Spleen (tissue), 11 donors: ENCODE measurements at regions not wholly inside any gene's neighbourhood (a gene's known extent, or its start where the extent isn't known, plus 50 kb on each side); places are given as distances from the start of the nearest gene placed in this dataset.

Experiments used
- DNase-seq: peaks from one replicate; pipeline ENCODE4 v3.0.0-alpha.2; 2020
- H3K27ac ChIP-seq, 8 donors: fragments of 200-600 bp; sonication (generic) in 7 of 8; 1 replicate in 4 of 8; 2 replicates in 4 of 8; pipeline versions ENCODE4 v1.5.0 to v1.8.0; 2016 to 2021; ENCODE audit warnings: inconsistent platforms in 4 of 8, mild to moderate bottlenecking in 4 of 8, moderate library complexity in 1 of 8
- H3K27me3 ChIP-seq, 7 donors: fragments of 200-600 bp; sonication (generic) in 6 of 7; replicated peaks in 1 of 7; 1 replicate in 4 of 7; 2 replicates in 3 of 7; pipeline versions ENCODE4 v1.5.0 to v1.8.0; 2016 to 2021; ENCODE audit warnings: inconsistent platforms in 3 of 7, mild to moderate bottlenecking in 1 of 7
- H3K36me3 ChIP-seq, 6 donors: fragments of 200-600 bp; sonication (generic) in 5 of 6; 1 replicate in 4 of 6; 2 replicates in 2 of 6; pipeline versions ENCODE4 v1.5.0 to v1.8.0; 2016 to 2021; ENCODE audit warnings: inconsistent platforms in 2 of 6
- H3K4me1 ChIP-seq, 6 donors: fragments of 200-600 bp; sonication (generic) in 5 of 6; 1 replicate in 3 of 6; 2 replicates in 3 of 6; pipeline versions ENCODE4 v1.5.0 to v1.8.0; 2016 to 2021; ENCODE audit warnings: inconsistent platforms in 3 of 6
- H3K4me3 ChIP-seq, 8 donors: fragments of 200-600 bp; sonication (generic) in 7 of 8; 1 replicate in 4 of 8; 2 replicates in 4 of 8; pipeline versions ENCODE4 v1.5.0 to v1.8.0; 2016 to 2021; ENCODE audit warnings: inconsistent platforms in 4 of 8, mild to moderate bottlenecking in 4 of 8, moderate library complexity in 2 of 8
- H3K9me3 ChIP-seq, 8 donors: fragments of 200-600 bp; sonication (generic) in 7 of 8; 1 replicate in 4 of 8; 2 replicates in 4 of 8; pipeline versions ENCODE4 v1.5.0 to v1.8.0; 2016 to 2021; ENCODE audit warnings: inconsistent platforms in 4 of 8
- CTCF ChIP-seq, 11 experiments: fragments of 200-600 bp in 7 of 11; fragments of 450-650 bp in 4 of 11; sonication (generic) in 4 of 11; IDR thresholded peaks in 8 of 11; conservative IDR thresholded peaks in 3 of 11; 1 replicate in 7 of 11; 2 replicates in 4 of 11; pipeline versions ENCODE4 v1.4.0 to v1.8.0; 2016 to 2021; ENCODE audit warnings: antibody characterized with exemption in 11 of 11, inconsistent platforms in 4 of 11, mild to moderate bottlenecking in 1 of 11
- POLR2A ChIP-seq, 3 donors: fragments of 450-650 bp; IDR thresholded peaks; one replicate each; pipeline ENCODE4 v1.5.1; 2017; ENCODE audit warnings: antibody characterized with exemption in 3 of 3, mild to moderate bottlenecking in 1 of 3
- POLR2AphosphoS5 ChIP-seq, 3 donors: sonication (generic); formaldehyde crosslinking; IDR thresholded peaks; one replicate each; pipeline ENCODE4 v1.5.1; 2017; ENCODE audit warnings: antibody characterized with exemption in 3 of 3
- WGBS, 5 donors: extraction: QIAGEN DNeasy Blood & Tissue Kit in 3 of 5; methylation state at CpG; one replicate each; pipeline versions ENCODE4 v1.1.5 to v1.1.7; 2013 to 2018; 5-methylcytosine and 5-hydroxymethylcytosine counted together
- intact Hi-C: fragments of 100-400 bp; cut with DNase I; formaldehyde crosslinking; loops from one replicate; pipeline ENCODE4 v1.15.0; 2023; ENCODE audit warnings: low total_unique reads
- donor health status: healthy with polysubstance abuse.
- donor health status: DM: no; HTN: no; CAD: no; lungs with moderate emphysema.
- donor health status: DM: no; HTN: no; CAD: no.
- donor health status: Bipolar disorder and iron deficiency.
- donor health status: healthy.
- donor health status: DM: no; HTN: no; CAD: no.
- donor health status: DM: yes; HTN: yes; CAD: no.

- Histone ChIP-seq H3K4me3 (no peak overlapping the region), H3K9me3 (peaks cover 0 to 18% (median 7%) of the 10 kb centered on the region in 8 donors), H3K4me1 (no peaks in the 10 kb centered on the region), H3K27me3 (no peaks in the 10 kb centered on the region), H3K36me3 (no peaks in the 10 kb centered on the region), H3K27ac (no peak overlapping the region)
- TF ChIP-seq POLR2A (IDR thresholded peaks at IDR 0.05) (no peak), CTCF (IDR thresholded peaks at IDR 0.05 in 8 of 11, conservative IDR thresholded peaks at IDR 0.05 in 3 of 11) (no peak), POLR2AphosphoS5 (IDR thresholded peaks at IDR 0.05) (no peak)
- intact Hi-C loops: no loop called here
- no peak for DNase-seq
- 52 to 64% (median 63%) methylated on average over 1 of the region's 1 CpG for WGBS, 5 donors
These were observed 108.8 kb upstream of the ANO5 start for GRCh38 chr11:22084056-22084455.

- Histone ChIP-seq H3K27me3 (no peaks in the 10 kb centered on the region), H3K4me1 (no peaks in the 10 kb centered on the region), H3K36me3 (no peaks in the 10 kb centered on the region), H3K4me3 (no peak overlapping the region), H3K9me3 (peaks cover 0 to 18% (median 7%) of the 10 kb centered on the region in 8 donors), H3K27ac (no peak overlapping the region)
- no peak for TF ChIP-seq POLR2A (IDR thresholded peaks at IDR 0.05)
- TF ChIP-seq CTCF (IDR thresholded peaks at IDR 0.05 in 8 of 11, conservative IDR thresholded peaks at IDR 0.05 in 3 of 11): no peak
- TF ChIP-seq POLR2AphosphoS5 (IDR thresholded peaks at IDR 0.05): no peak
- no peak for DNase-seq
- intact Hi-C loops: no loop called here
These were observed 108.3 kb upstream of the ANO5 start for GRCh38 chr11:22084564-22084963.

GRCh38 chr11:22089609-22090008 lies 103.3 kb upstream of the ANO5 start:
- H3K4me1 ChIP-seq: no peaks in the 10 kb centered on the region
- no peaks in the 10 kb centered on the region for H3K27me3 ChIP-seq
- no peak overlapping the region for H3K27ac ChIP-seq
- H3K4me3 ChIP-seq: no peak overlapping the region
- WGBS, 5 donors: 77 to 96% (median 84%) methylated on average over 2 of the region's 2 CpGs
- DNase-seq: no peak
- no peak for TF ChIP-seq POLR2A (IDR thresholded peaks at IDR 0.05)
- TF ChIP-seq POLR2AphosphoS5 (IDR thresholded peaks at IDR 0.05): no peak
- TF ChIP-seq CTCF (IDR thresholded peaks at IDR 0.05 in 8 of 11, conservative IDR thresholded peaks at IDR 0.05 in 3 of 11): no peak
- H3K36me3 ChIP-seq: no peaks in the 10 kb centered on the region
- intact Hi-C loops: no loop called here
- no peaks in the 10 kb centered on the region for H3K9me3 ChIP-seq

- intact Hi-C loops: no loop called here
- no peak for DNase-seq
- 47 to 68% (median 62%) methylated on average over 2 of the region's 2 CpGs for WGBS, 5 donors
- Histone ChIP-seq H3K9me3 (peaks cover 0 to 11% (median 0%) of the 10 kb centered on the region in 8 donors), H3K36me3 (no peaks in the 10 kb centered on the region), H3K4me3 (no peak overlapping the region), H3K27ac (no peak overlapping the region), H3K4me1 (no peaks in the 10 kb centered on the region), H3K27me3 (no peaks in the 10 kb centered on the region)
- TF ChIP-seq POLR2A (IDR thresholded peaks at IDR 0.05) (no peak), POLR2AphosphoS5 (IDR thresholded peaks at IDR 0.05) (no peak), CTCF (IDR thresholded peaks at IDR 0.05 in 8 of 11, conservative IDR thresholded peaks at IDR 0.05 in 3 of 11) (no peak)
These were observed 86.3 kb upstream of the ANO5 start for GRCh38 chr11:22106566-22106965.
